Stimulated activated CD8-positive, alpha-beta memory T cell treated with anti-CD3 and anti-CD28 coated beads, Interleukin-15, amount 100 ng/mL, for 48 hours (primary cell): ENCODE measurements at regions not wholly inside any gene's neighbourhood (a gene's known extent, or its start where the extent isn't known, plus 50 kb on each side); places are given as distances from the start of the nearest gene placed in this dataset.
"Not testable (repeated sequence)": the region's sequence is repeated elsewhere in the genome, so short reads cannot be mapped to it uniquely, and the experiment has no call there.

Experiments used
- DNase-seq, 2 donors: peaks; one replicate each; pipeline ENCODE4 v3.0.0-alpha.2; 2020; ENCODE audit warnings: low read depth in 2 of 2

GRCh38 chr21:14903172-14903865 is 161.5 kb downstream of the NRIP1 start:
- DNase-seq: no peak

- no peak for DNase-seq
These were observed 163.3 kb downstream of the NRIP1 start for GRCh38 chr21:14901482-14901958.

- DNase-seq: no peak
These were observed 164.2 kb downstream of the NRIP1 start for GRCh38 chr21:14900611-14901010.

- DNase-seq: no peak
These were observed 164.7 kb downstream of the NRIP1 start for GRCh38 chr21:14900058-14900457.

GRCh38 chr21:14895792-14896191 is 169.0 kb downstream of the NRIP1 start:
- no peak for DNase-seq

GRCh38 chr21:14890141-14890540 is 174.7 kb downstream of the NRIP1 start:
- DNase-seq: no peak

GRCh38 chr21:14889080-14889810 is 175.6 kb downstream of the NRIP1 start:
- DNase-seq: no peak

- no peak for DNase-seq
These were observed 176.6 kb downstream of the NRIP1 start for GRCh38 chr21:14888202-14888601.

GRCh38 chr21:14886001-14886400 is 178.8 kb downstream of the NRIP1 start:
- DNase-seq: no peak

GRCh38 chr21:14883351-14883750 is 181.4 kb downstream of the NRIP1 start:
- no peak for DNase-seq

GRCh38 chr21:14882545-14882944 is 182.3 kb downstream of the NRIP1 start:
- DNase-seq: not testable (repeated sequence)

GRCh38 chr21:14881863-14882499 is 182.8 kb downstream of the NRIP1 start:
- no peak for DNase-seq

- DNase-seq: no peak
These were observed 183.9 kb downstream of the NRIP1 start for GRCh38 chr21:14880922-14881321.

- DNase-seq: no peak
These were observed 185.3 kb downstream of the NRIP1 start for GRCh38 chr21:14879458-14879857.

- DNase-seq: no peak
These were observed 185.8 kb downstream of the NRIP1 start for GRCh38 chr21:14878971-14879370.

- no peak for DNase-seq
These were observed 187.1 kb downstream of the NRIP1 start for GRCh38 chr21:14877581-14878228.

GRCh38 chr21:14876524-14876840 is 188.3 kb downstream of the NRIP1 start:
- no peak for DNase-seq

GRCh38 chr21:14875704-14876523 is 188.9 kb downstream of the NRIP1 start:
- DNase-seq: no peak

GRCh38 chr21:14875186-14875585 is 189.6 kb downstream of the NRIP1 start:
- no peak for DNase-seq

- no peak for DNase-seq
These were observed 190.4 kb downstream of the NRIP1 start for GRCh38 chr21:14874379-14874778.

- no peak for DNase-seq
These were observed 192.9 kb downstream of the NRIP1 start for GRCh38 chr21:14871861-14872260.

- no peak for DNase-seq
These were observed 194.0 kb downstream of the NRIP1 start for GRCh38 chr21:14870853-14871149.
